ENCODE measurements at regions not wholly inside any gene's neighbourhood (a gene's known extent, or its start where the extent isn't known, plus 50 kb on each side); places are given as distances from the start of the nearest gene placed in this dataset.

DNA sequence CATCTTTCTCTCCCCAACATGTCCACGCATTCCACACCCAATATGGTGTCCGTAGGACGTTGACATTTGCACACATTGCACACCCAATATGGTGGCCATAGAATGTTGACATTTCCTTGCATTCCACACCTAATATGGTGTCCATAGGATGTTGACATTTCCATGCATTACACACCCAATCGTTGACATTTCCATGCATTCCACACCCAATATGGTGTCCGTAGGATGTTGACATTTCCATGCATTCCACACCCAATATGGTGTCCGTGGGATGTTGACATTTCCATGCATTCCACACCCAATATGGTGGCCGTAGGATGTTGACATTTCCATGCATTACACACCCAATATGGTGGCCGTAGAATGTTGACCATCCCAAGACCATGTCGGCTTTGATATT, 88.4 kb upstream of the SHOX start:
- no peaks in the 10 kb centered on the region for H3K4me1 Mint-ChIP-seq (ENCODE audit: low read depth, unreplicated experiment)
- no peak overlapping the region for H3K27ac ChIP-seq (ENCODE audit: low read depth, low read length)
- H3K4me2 ChIP-seq (ENCODE audit: low read length), result no peak overlapping the region
- peaks cover 24% of the 10 kb centered on the region for H3K9me3 Mint-ChIP-seq (ENCODE audit: unreplicated experiment)
- no peaks in the 10 kb centered on the region for H3K4me1 ChIP-seq (ENCODE audit: insufficient read depth, low read length)
- H3K9me3 ChIP-seq (ENCODE audit: insufficient read depth, low read depth, low read length), result peaks cover 11% of the 10 kb centered on the region
- H3K27me3 Mint-ChIP-seq (ENCODE audit: low read depth, unreplicated experiment), result no peaks in the 10 kb centered on the region
- H2AFZ ChIP-seq (ENCODE audit: low read depth, low read length), result no peak overlapping the region
- no peaks in the 10 kb centered on the region for H3K79me2 ChIP-seq (ENCODE audit: insufficient read depth, low read length)
- H3K4me3 Mint-ChIP-seq (ENCODE audit: unreplicated experiment), result no peak overlapping the region
- H3K36me3 Mint-ChIP-seq (ENCODE audit: low read depth, unreplicated experiment), result no peaks in the 10 kb centered on the region
- no peaks in the 10 kb centered on the region for H4K20me1 ChIP-seq (ENCODE audit: insufficient read depth, low read length)
- H3K36me3 ChIP-seq (ENCODE audit: insufficient read depth, low read length), result no peaks in the 10 kb centered on the region
- FAIRE-seq (no peak), DNase-seq (ENCODE audit: low read depth) (no peak)
- no peaks in the 10 kb centered on the region for H3K27me3 ChIP-seq (ENCODE audit: insufficient read depth, low read length)
- no peak overlapping the region for H3K9ac ChIP-seq (ENCODE audit: low read length)
- no peak overlapping the region for H3K4me3 ChIP-seq (ENCODE audit: insufficient read depth, low read depth, low read length)
- no peak overlapping the region for H3K27ac Mint-ChIP-seq (ENCODE audit: unreplicated experiment)
- TF ChIP-seq, protein P1, sequence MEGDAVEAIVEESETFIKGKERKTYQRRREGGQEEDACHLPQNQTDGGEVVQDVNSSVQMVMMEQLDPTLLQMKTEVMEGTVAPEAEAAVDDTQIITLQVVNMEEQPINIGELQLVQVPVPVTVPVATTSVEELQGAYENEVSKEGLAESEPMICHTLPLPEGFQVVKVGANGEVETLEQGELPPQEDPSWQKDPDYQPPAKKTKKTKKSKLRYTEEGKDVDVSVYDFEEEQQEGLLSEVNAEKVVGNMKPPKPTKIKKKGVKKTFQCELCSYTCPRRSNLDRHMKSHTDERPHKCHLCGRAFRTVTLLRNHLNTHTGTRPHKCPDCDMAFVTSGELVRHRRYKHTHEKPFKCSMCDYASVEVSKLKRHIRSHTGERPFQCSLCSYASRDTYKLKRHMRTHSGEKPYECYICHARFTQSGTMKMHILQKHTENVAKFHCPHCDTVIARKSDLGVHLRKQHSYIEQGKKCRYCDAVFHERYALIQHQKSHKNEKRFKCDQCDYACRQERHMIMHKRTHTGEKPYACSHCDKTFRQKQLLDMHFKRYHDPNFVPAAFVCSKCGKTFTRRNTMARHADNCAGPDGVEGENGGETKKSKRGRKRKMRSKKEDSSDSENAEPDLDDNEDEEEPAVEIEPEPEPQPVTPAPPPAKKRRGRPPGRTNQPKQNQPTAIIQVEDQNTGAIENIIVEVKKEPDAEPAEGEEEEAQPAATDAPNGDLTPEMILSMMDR (IDR thresholded peaks at IDR 0.05; ENCODE audit: insufficient read depth, low read depth, low read length), result no peak
- no peak for TF ChIP-seq EZH2 (IDR thresholded peaks at IDR 0.05; ENCODE audit: insufficient read depth, low read length)

DNA sequence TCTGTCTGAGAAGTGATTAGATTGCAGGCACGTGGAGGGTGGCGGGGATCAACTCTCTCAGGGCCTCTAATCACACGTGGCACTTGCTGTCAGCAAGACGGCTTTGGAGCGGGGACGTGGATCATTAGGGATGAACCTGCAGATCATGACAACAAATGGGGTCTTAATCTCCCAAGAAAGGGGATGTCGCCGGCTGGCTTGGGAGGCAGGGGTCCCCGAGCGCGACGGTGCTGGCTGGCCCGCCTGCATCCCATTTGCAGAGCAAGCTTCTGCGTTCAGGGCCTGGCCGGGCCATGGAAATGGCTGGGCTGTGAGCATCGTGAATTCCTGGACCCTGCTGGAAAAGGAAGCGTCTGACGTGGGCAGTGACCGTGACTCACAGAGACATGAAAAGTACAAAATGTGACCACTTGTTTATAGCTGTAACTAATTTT, 85.1 kb upstream of the SHOX start:
- H3K36me3 Mint-ChIP-seq (ENCODE audit: low read depth, unreplicated experiment), result no peaks in the 10 kb centered on the region
- no peak for FAIRE-seq
- H2AFZ ChIP-seq (ENCODE audit: low read depth, low read length), result no peak overlapping the region

DNA sequence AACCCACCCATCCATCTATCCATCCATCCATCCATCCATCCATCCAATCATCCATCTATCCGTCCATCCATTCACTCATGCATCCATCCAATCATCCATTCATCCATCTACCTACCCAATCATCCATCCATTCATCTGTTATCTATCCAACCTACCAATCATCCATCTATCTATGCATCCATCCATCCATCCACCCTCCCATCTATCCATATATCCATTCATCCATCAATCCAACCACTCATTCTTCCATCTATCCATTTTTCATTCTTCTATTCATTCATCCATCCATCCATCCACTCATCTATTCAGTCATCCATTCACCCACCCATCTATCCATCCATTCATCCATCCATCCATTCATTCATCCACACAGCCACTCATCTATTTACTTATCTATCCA, 80.1 kb upstream of the SHOX start:
- Mint-ChIP-seq H3K9me3 (ENCODE audit: unreplicated experiment) (peaks cover 16% of the 10 kb centered on the region), H3K4me1 (ENCODE audit: low read depth, unreplicated experiment) (no peaks in the 10 kb centered on the region), H3K4me3 (ENCODE audit: unreplicated experiment) (no peak overlapping the region), H3K27me3 (ENCODE audit: low read depth, unreplicated experiment) (no peaks in the 10 kb centered on the region), H3K36me3 (ENCODE audit: low read depth, unreplicated experiment) (no peaks in the 10 kb centered on the region), H3K27ac (ENCODE audit: unreplicated experiment) (no peak overlapping the region)
- H3K79me2 ChIP-seq (ENCODE audit: insufficient read depth, low read length), result no peaks in the 10 kb centered on the region
- H3K27ac ChIP-seq (ENCODE audit: low read depth, low read length), result no peak overlapping the region
- no peaks in the 10 kb centered on the region for H3K27me3 ChIP-seq (ENCODE audit: insufficient read depth, low read length)
- no peak for TF ChIP-seq EZH2 (IDR thresholded peaks at IDR 0.05; ENCODE audit: insufficient read depth, low read length)
- TF ChIP-seq, protein P1 (IDR thresholded peaks at IDR 0.05; ENCODE audit: insufficient read depth, low read depth, low read length), result no peak
- DNase-seq (ENCODE audit: low read depth), result no peak
- no peak for FAIRE-seq
- H3K4me3 ChIP-seq (ENCODE audit: insufficient read depth, low read depth, low read length), result no peak overlapping the region
- peaks cover 10% of the 10 kb centered on the region for H3K9me3 ChIP-seq (ENCODE audit: insufficient read depth, low read depth, low read length)
- no peak overlapping the region for H3K4me2 ChIP-seq (ENCODE audit: low read length)
- H3K36me3 ChIP-seq (ENCODE audit: insufficient read depth, low read length), result no peaks in the 10 kb centered on the region
- H3K4me1 ChIP-seq (ENCODE audit: insufficient read depth, low read length), result no peaks in the 10 kb centered on the region
- no peak overlapping the region for H2AFZ ChIP-seq (ENCODE audit: low read depth, low read length)
- no peak overlapping the region for H3K9ac ChIP-seq (ENCODE audit: low read length)
- no peaks in the 10 kb centered on the region for H4K20me1 ChIP-seq (ENCODE audit: insufficient read depth, low read length)

More for the DNA sequence above, 85.1 kb upstream of the SHOX start:
- Histone ChIP-seq H3K4me3 (ENCODE audit: insufficient read depth, low read depth, low read length) (no peak overlapping the region), H3K27me3 (ENCODE audit: insufficient read depth, low read length) (no peaks in the 10 kb centered on the region), H3K9me3 (ENCODE audit: insufficient read depth, low read depth, low read length) (peaks cover 18% of the 10 kb centered on the region), H3K27ac (ENCODE audit: low read depth, low read length) (no peak overlapping the region), H3K4me2 (ENCODE audit: low read length) (no peak overlapping the region), H4K20me1 (ENCODE audit: insufficient read depth, low read length) (no peaks in the 10 kb centered on the region), H3K79me2 (ENCODE audit: insufficient read depth, low read length) (no peaks in the 10 kb centered on the region), H3K4me1 (ENCODE audit: insufficient read depth, low read length) (no peaks in the 10 kb centered on the region), H3K9ac (ENCODE audit: low read length) (no peak overlapping the region), H3K36me3 (ENCODE audit: insufficient read depth, low read length) (no peaks in the 10 kb centered on the region)
- Mint-ChIP-seq H3K4me1 (ENCODE audit: low read depth, unreplicated experiment) (no peaks in the 10 kb centered on the region), H3K27ac (ENCODE audit: unreplicated experiment) (no peak overlapping the region), H3K9me3 (ENCODE audit: unreplicated experiment) (peaks cover 31% of the 10 kb centered on the region), H3K27me3 (ENCODE audit: low read depth, unreplicated experiment) (no peaks in the 10 kb centered on the region), H3K4me3 (ENCODE audit: unreplicated experiment) (no peak overlapping the region)
- TF ChIP-seq EZH2 (IDR thresholded peaks at IDR 0.05; ENCODE audit: insufficient read depth, low read length), result no peak
- TF ChIP-seq, protein P1 (IDR thresholded peaks at IDR 0.05; ENCODE audit: insufficient read depth, low read depth, low read length), result no peak
- no peak for DNase-seq (ENCODE audit: low read depth)

Measured in astrocyte (in vitro differentiated cells and primary cell).